ENCODE measurements at regions not wholly inside any gene's neighbourhood (a gene's known extent, or its start where the extent isn't known, plus 50 kb on each side); places are given as distances from the start of the nearest gene placed in this dataset.

DNA sequence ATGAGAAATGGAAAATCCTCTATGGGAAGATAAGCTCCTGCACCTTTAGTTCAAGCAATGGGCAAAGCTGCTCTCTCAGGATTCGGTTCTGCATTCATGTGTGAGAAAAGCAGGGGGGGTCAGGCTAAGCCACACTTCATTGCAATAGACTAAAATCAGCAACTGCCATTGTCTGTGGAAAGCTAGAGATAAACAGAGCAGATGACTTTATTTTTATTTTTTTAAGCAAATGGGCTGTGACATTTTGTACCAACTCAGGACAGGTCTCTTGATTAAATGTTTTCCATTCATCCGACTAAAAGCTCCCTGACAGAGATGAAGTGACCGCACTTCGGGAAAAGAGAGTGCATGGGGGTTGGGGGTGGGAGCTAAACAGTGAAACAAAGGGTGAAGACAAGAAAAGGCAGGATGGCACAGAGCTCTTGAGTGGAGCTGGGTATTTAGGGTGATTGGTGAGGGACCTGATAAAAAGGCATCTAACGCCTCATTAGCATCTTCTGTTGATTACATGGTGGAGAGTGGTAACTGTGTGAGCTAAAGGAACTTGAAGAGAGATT lies 987.4 kb downstream of the TUSC7 start:
- TF ChIP-seq CTCF (IDR thresholded peaks at IDR 0.05), result no peak
- no peak for TF ChIP-seq POLR2A (IDR thresholded peaks at IDR 0.05)
- TF ChIP-seq EP300 (IDR thresholded peaks at IDR 0.05), result no peak
- TF ChIP-seq POLR2AphosphoS5 (IDR thresholded peaks at IDR 0.05), result no peak
